CD14-positive monocyte (primary cell): ENCODE measurements at regions not wholly inside any gene's neighbourhood (a gene's known extent, or its start where the extent isn't known, plus 50 kb on each side); places are given as distances from the start of the nearest gene placed in this dataset.

Experiments used
- DNase-seq, 3 donors: peaks; one replicate each; pipeline ENCODE4 v3.0.0-alpha.2; 2011 to 2022
- H2AFZ ChIP-seq: 2 replicates; pipeline ENCODE4 v1.6.0; 2012; ENCODE audit warnings: mild to moderate bottlenecking, low read depth, low read length, inconsistent platforms; ENCODE audit not compliant: insufficient read depth, poor library complexity, severe bottlenecking
- H3K27ac ChIP-seq, 2 donors: 1 replicate in 1 of 2; 2 replicates in 1 of 2; pipeline ENCODE4 v1.5.1; 2012 to 2013; ENCODE audit warnings: low read length in 2 of 2, control low read depth in 1 of 2, inconsistent platforms in 1 of 2, low read depth in 1 of 2, mild to moderate bottlenecking in 1 of 2
- H3K27me3 ChIP-seq, 2 donors: one replicate each; pipeline versions ENCODE4 v1.6.0 to v1.6.1; 2011 to 2013; ENCODE audit warnings: low read length in 2 of 2; ENCODE audit not compliant: control insufficient read depth in 2 of 2, insufficient read depth in 2 of 2
- H3K36me3 ChIP-seq, 2 donors: replicated peaks in 1 of 2; 1 replicate in 1 of 2; 2 replicates in 1 of 2; pipeline versions ENCODE4 v1.5.1 to v1.6.1; 2012 to 2013; ENCODE audit warnings: low read length in 2 of 2, control low read depth in 1 of 2, inconsistent platforms in 1 of 2, mild to moderate bottlenecking in 1 of 2; ENCODE audit not compliant: insufficient read depth in 2 of 2, control insufficient read depth in 1 of 2
- H3K4me1 ChIP-seq, 2 donors: 1 replicate in 1 of 2; 2 replicates in 1 of 2; pipeline versions ENCODE4 v1.5.1 to v1.6.1; 2012 to 2013; ENCODE audit warnings: low read length in 2 of 2, control low read depth in 1 of 2, inconsistent platforms in 1 of 2, mild to moderate bottlenecking in 1 of 2, moderate library complexity in 1 of 2; ENCODE audit not compliant: insufficient read depth in 2 of 2, control insufficient read depth in 1 of 2
- H3K4me2 ChIP-seq: replicated peaks from 2 replicates; pipeline ENCODE3; 2012; ENCODE audit warnings: low read length, moderate library complexity, mild to moderate bottlenecking; ENCODE audit not compliant: poor library complexity, severe bottlenecking; ENCODE audit errors: extremely low read depth
- H3K4me3 ChIP-seq, 3 experiments: fragments of 200-600 bp in 1 of 3; sonication (generic) in 1 of 3; replicated peaks in 1 of 3; 1 replicate in 2 of 3; 2 replicates in 1 of 3; pipeline ENCODE4 v1.5.1; 2011 to 2013; ENCODE audit warnings: low read length in 3 of 3, mild to moderate bottlenecking in 3 of 3, control low read depth in 2 of 3, low read depth in 2 of 3, inconsistent platforms in 1 of 3, moderate library complexity in 1 of 3
- H3K79me2 ChIP-seq: 2 replicates; pipeline ENCODE4 v1.6.0; 2012; ENCODE audit warnings: mild to moderate bottlenecking, control low read depth, inconsistent platforms, low read length, moderate library complexity; ENCODE audit not compliant: insufficient read depth
- H3K9ac ChIP-seq: 2 replicates; pipeline ENCODE4 v1.6.0; 2017; ENCODE audit warnings: low read length, mild to moderate bottlenecking; ENCODE audit not compliant: insufficient read depth, poor library complexity, severe bottlenecking
- H3K9me3 ChIP-seq, 2 donors: replicated peaks in 1 of 2; 1 replicate in 1 of 2; 2 replicates in 1 of 2; pipeline versions ENCODE4 v1.5.1 to v1.6.1; 2012 to 2013; ENCODE audit warnings: low read length in 2 of 2, control low read depth in 1 of 2; ENCODE audit not compliant: control insufficient read depth in 1 of 2, insufficient read depth in 1 of 2
- H4K20me1 ChIP-seq: 2 replicates; pipeline ENCODE4 v1.6.0; 2012; ENCODE audit warnings: mild to moderate bottlenecking, low read length, control low read depth, moderate library complexity; ENCODE audit not compliant: insufficient read depth
- H3K27ac Mint-ChIP-seq, 7 donors: one replicate each; pipeline ENCODE4 v1.8.0; 2020; ENCODE audit warnings: mild to moderate bottlenecking in 7 of 7, mixed read lengths in 7 of 7, moderate library complexity in 6 of 7, inconsistent platforms in 2 of 7
- H3K27me3 Mint-ChIP-seq, 3 donors: one replicate each; pipeline ENCODE4 v1.8.0; 2021 to 2022; ENCODE audit warnings: low read depth in 3 of 3, mild to moderate bottlenecking in 3 of 3, mixed read lengths in 3 of 3, moderate library complexity in 3 of 3, inconsistent platforms in 1 of 3
- H3K36me3 Mint-ChIP-seq, 2 donors: one replicate each; pipeline ENCODE4 v1.8.0; 2020; ENCODE audit warnings: mixed read lengths in 2 of 2, inconsistent platforms in 1 of 2, mild to moderate bottlenecking in 1 of 2
- H3K4me1 Mint-ChIP-seq: one replicate; pipeline ENCODE4 v1.8.0; 2020; ENCODE audit warnings: mild to moderate bottlenecking, mixed read lengths
- H3K4me3 Mint-ChIP-seq, 2 donors: one replicate each; pipeline ENCODE4 v1.8.0; 2020; ENCODE audit warnings: mild to moderate bottlenecking in 2 of 2, mixed read lengths in 2 of 2, moderate library complexity in 1 of 2
- H3K9me3 Mint-ChIP-seq, 7 donors: one replicate each; pipeline ENCODE4 v1.8.0; 2020 to 2022; ENCODE audit warnings: mixed read lengths in 7 of 7, mild to moderate bottlenecking in 6 of 7, moderate library complexity in 6 of 7, inconsistent platforms in 2 of 7
- CTCF ChIP-seq: fragments of 200-600 bp; IDR thresholded peaks from one replicate; pipeline ENCODE4 v1.8.0; 2022; ENCODE audit warnings: antibody characterized with exemption, mild to moderate bottlenecking
- WGBS: methylation state at CpG from one replicate; pipeline ENCODE4 v1.1.5; 2013; ENCODE audit warnings: missing lambda C conversion rate; ENCODE audit not compliant: insufficient coverage; 5-methylcytosine and 5-hydroxymethylcytosine counted together
- intact Hi-C, 2 donors: fragments of 100-400 bp; cut with micrococcal nuclease; formaldehyde crosslinking; loops; one replicate each; pipeline versions ENCODE4 v1.15.0 to v1.15.1; 2023

- 98% methylated on average over 3 of the region's 10 CpGs for WGBS
- H3K9ac ChIP-seq = no peak overlapping the region
Observed at GRCh38 chr6:2353412-2354137, 108.2 kb upstream of the GMDS start.

More at GRCh38 chr6:2353412-2354137, 108.2 kb upstream of the GMDS start:
- Histone ChIP-seq H3K4me3 (no peak overlapping the region), H3K79me2 (no peaks in the 10 kb centered on the region), H3K4me2 (no peak overlapping the region), H2AFZ (no peak overlapping the region), H3K9me3 (no peaks in the 10 kb centered on the region), H3K36me3 (no peaks in the 10 kb centered on the region), H3K27me3 (no peaks in the 10 kb centered on the region), H4K20me1 (no peaks in the 10 kb centered on the region), H3K4me1 (no peaks in the 10 kb centered on the region), H3K27ac (no peak overlapping the region)
- H3K27ac Mint-ChIP-seq = no peak overlapping the region
- intact Hi-C loops = loop anchor here (2.0 to 10.0 kb wide), 4 partner anchors 159 to 757 kb away; partner anchors contain the start of gene FOXC1 (in 1 of the 2)
- peak; percentile 17 to 37 (median 30) for DNase-seq
- no peak overlapping the region for H3K4me3 Mint-ChIP-seq
- peaks cover 0 to 3% of the 10 kb centered on the region in 2 donors for H3K36me3 Mint-ChIP-seq
- H3K9me3 Mint-ChIP-seq = no peaks in the 10 kb centered on the region
- peak; percentile 75 for TF ChIP-seq CTCF
- H3K4me1 Mint-ChIP-seq = peaks cover 7% of the 10 kb centered on the region
- peaks cover 0 to 2% (median 0%) of the 10 kb centered on the region in 3 donors for H3K27me3 Mint-ChIP-seq
